ENCODE measurements at regions not wholly inside any gene's neighbourhood (a gene's known extent, or its start where the extent isn't known, plus 50 kb on each side); places are given as distances from the start of the nearest gene placed in this dataset.

DNA sequence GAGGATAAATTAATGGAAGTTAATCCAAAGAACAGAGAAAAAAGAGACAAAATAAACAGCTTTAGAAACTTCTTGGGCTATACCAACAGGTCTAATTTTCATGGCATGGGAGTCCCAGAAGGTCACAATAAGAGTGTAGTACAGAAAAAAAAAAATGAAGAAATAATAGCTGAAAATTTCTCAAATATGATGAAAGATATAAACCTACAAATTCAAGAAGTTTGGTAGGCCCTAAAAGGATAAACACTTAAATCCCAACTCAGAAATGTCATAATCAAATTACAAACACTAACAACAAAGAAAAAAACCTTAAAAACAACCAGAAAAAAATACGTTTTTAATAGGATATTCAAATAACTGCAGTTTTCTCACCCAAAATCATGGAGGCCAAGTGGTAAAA, 229.3 kb upstream of the ZEB2 start (continued):
- TF ChIP-seq, protein P1, sequence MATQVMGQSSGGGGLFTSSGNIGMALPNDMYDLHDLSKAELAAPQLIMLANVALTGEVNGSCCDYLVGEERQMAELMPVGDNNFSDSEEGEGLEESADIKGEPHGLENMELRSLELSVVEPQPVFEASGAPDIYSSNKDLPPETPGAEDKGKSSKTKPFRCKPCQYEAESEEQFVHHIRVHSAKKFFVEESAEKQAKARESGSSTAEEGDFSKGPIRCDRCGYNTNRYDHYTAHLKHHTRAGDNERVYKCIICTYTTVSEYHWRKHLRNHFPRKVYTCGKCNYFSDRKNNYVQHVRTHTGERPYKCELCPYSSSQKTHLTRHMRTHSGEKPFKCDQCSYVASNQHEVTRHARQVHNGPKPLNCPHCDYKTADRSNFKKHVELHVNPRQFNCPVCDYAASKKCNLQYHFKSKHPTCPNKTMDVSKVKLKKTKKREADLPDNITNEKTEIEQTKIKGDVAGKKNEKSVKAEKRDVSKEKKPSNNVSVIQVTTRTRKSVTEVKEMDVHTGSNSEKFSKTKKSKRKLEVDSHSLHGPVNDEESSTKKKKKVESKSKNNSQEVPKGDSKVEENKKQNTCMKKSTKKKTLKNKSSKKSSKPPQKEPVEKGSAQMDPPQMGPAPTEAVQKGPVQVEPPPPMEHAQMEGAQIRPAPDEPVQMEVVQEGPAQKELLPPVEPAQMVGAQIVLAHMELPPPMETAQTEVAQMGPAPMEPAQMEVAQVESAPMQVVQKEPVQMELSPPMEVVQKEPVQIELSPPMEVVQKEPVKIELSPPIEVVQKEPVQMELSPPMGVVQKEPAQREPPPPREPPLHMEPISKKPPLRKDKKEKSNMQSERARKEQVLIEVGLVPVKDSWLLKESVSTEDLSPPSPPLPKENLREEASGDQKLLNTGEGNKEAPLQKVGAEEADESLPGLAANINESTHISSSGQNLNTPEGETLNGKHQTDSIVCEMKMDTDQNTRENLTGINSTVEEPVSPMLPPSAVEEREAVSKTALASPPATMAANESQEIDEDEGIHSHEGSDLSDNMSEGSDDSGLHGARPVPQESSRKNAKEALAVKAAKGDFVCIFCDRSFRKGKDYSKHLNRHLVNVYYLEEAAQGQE (IDR thresholded peaks at IDR 0.05; ENCODE audit: low read depth), result no peak
- no peak for TF ChIP-seq SRF (IDR thresholded peaks at IDR 0.05; ENCODE audit: low read depth)

DNA sequence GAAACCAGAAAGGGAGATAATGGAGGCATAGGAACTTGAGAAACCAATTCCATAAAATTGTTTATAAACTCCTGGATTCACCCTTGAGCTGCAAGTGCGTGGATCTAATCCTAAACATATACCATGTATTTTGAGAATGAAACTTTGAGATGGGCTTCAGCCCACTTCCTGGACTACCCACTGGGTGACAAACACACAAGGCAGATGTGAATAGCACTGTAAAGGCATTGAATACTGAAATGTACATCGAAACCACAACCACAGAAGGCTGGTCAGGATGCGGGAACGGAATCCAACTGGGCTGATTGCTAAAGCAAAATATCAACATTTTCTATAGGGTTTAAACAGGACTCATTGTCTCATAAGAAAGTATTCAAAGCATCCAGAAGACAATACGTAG, 228.5 kb upstream of the ZEB2 start:
- no peak overlapping the region for H3K27ac ChIP-seq (ENCODE audit: low read depth, low read length)
- no TSS peak for BruUV-seq (replicated peaks)
- POLR2A ChIA-PET, result no interaction called here

More for the DNA sequence above, 228.5 kb upstream of the ZEB2 start:
- Histone ChIP-seq H3K36me3 (ENCODE audit: control insufficient read depth in 1 of 2, insufficient read depth in 2 of 2, low read length in 2 of 2) (0 out of 4 replicates have a peak, but pooled peaks cover 0 to 2% of the 10 kb centered on the region in 2 experiments), H3K4me2 (ENCODE audit: low read length) (no peak overlapping the region), H3K9me3 (ENCODE audit: control insufficient read depth in 1 of 2, insufficient read depth in 1 of 2, low read depth in 1 of 2, low read length in 2 of 2) (peaks cover 0 to 7% of the 10 kb centered on the region in 2 experiments; a peak in 2 of 4 replicates), H3K4me1 (ENCODE audit: control insufficient read depth in 1 of 2, insufficient read depth in 2 of 2, low read length in 2 of 2) (no peaks in the 10 kb centered on the region), H3K4me3 (replicated peaks in 1 of 2; ENCODE audit: low read depth in 1 of 2, low read length in 2 of 2) (no peak overlapping the region), H3K79me2 (ENCODE audit: insufficient read depth, low read length) (no peaks in the 10 kb centered on the region), H3K27me3 (ENCODE audit: insufficient read depth, low read length) (no peaks in the 10 kb centered on the region), H3K9me2 (ENCODE audit: insufficient read depth) (no peaks in the 10 kb centered on the region), H4K20me1 (ENCODE audit: insufficient read depth) (no peaks in the 10 kb centered on the region), H3K9ac (ENCODE audit: low read length) (no peak overlapping the region), H2AFZ (ENCODE audit: low read depth, low read length, poor library complexity, severe bottlenecking) (no peak overlapping the region)
- ChIA-PET CTCF (no interaction called here), RAD21 (ENCODE audit: low non-redundant PET in 1 of 2, low total read pairs in 2 of 2, uncharacterized antibody in 2 of 2, unreplicated experiment in 2 of 2) (no interaction called here)
- DNase-seq (ENCODE audit: low read depth, low spot score) (no peak), ATAC-seq (no peak)
- TF ChIP-seq TCF7L2 (IDR thresholded peaks at IDR 0.05; ENCODE audit: borderline replicate concordance, extremely low read depth, insufficient read depth, insufficient read length), result no peak
- TF ChIP-seq POLR2A (IDR thresholded peaks at IDR 0.05; ENCODE audit: borderline replicate concordance, extremely low read depth, insufficient read depth, insufficient read length), result no peak
- TF ChIP-seq YY1 (IDR thresholded peaks at IDR 0.05; ENCODE audit: extremely low read depth, insufficient replicate concordance, low read depth, low read length), result no peak
- TF ChIP-seq, protein P1 (IDR thresholded peaks at IDR 0.05; ENCODE audit: low read depth), result no peak
- no peak for TF ChIP-seq ZFX (IDR thresholded peaks at IDR 0.05)
- TF ChIP-seq EZH2phosphoT487 (IDR thresholded peaks at IDR 0.05; ENCODE audit: borderline replicate concordance), result no peak
- TF ChIP-seq CBX3 (IDR thresholded peaks at IDR 0.05; ENCODE audit: low read depth), result no peak
- no peak for TF ChIP-seq RAD21 (IDR thresholded peaks at IDR 0.05; ENCODE audit: low read depth)
- no peak for TF ChIP-seq ELF1 (IDR thresholded peaks at IDR 0.05; ENCODE audit: borderline replicate concordance, low read depth)
- TF ChIP-seq EZH2 (IDR thresholded peaks at IDR 0.05), result no peak
- no peak for TF ChIP-seq CEBPB (IDR thresholded peaks at IDR 0.05; ENCODE audit: low read depth)
- TF ChIP-seq JUND (IDR thresholded peaks at IDR 0.05), result no peak
- TF ChIP-seq, protein P2, sequence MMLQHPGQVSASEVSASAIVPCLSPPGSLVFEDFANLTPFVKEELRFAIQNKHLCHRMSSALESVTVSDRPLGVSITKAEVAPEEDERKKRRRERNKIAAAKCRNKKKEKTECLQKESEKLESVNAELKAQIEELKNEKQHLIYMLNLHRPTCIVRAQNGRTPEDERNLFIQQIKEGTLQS (IDR thresholded peaks at IDR 0.05), result no peak
- TF ChIP-seq FOSL1 (IDR thresholded peaks at IDR 0.05; ENCODE audit: low read depth), result no peak
- TF ChIP-seq, protein P3, sequence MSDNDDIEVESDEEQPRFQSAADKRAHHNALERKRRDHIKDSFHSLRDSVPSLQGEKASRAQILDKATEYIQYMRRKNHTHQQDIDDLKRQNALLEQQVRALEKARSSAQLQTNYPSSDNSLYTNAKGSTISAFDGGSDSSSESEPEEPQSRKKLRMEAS (IDR thresholded peaks at IDR 0.05), result no peak
- intact Hi-C loops (cut with micrococcal nuclease), result no loop called here
